ENCODE measurements at regions not wholly inside any gene's neighbourhood (a gene's known extent, or its start where the extent isn't known, plus 50 kb on each side); places are given as distances from the start of the nearest gene placed in this dataset.

DNA sequence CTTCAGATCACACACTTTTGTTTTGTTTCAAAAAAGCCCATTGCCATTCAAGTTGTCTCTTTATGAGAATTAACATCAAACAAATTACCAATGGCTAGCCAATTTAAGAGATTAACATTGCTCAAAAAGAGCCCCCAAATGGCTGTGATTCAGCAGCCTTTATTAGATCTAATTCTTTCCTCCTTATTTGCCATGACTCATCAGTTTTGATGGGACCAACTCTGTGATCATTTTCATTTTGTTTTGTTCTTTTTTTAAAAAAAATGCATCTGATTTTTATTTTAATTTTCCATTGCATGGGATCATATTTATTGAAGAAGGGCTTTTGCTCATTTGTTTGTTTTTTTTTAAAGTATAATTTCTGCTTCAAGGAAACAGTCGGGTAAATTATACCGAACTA lies 161.6 kb upstream of the FRMPD4 start:
- Histone ChIP-seq H3K27me3 (ENCODE audit: control insufficient read depth in 2 of 2, insufficient read depth in 2 of 2, low read length in 2 of 2) (peaks cover 0 to 2% of the 10 kb centered on the region in 2 donors), H3K9me3 (replicated peaks in 1 of 2; ENCODE audit: control insufficient read depth in 1 of 2, insufficient read depth in 1 of 2, low read length in 2 of 2) (no peaks in the 10 kb centered on the region), H3K4me1 (ENCODE audit: control insufficient read depth in 1 of 2, insufficient read depth in 2 of 2, low read length in 2 of 2) (no peaks in the 10 kb centered on the region), H3K79me2 (ENCODE audit: insufficient read depth, low read length) (no peaks in the 10 kb centered on the region), H2AFZ (ENCODE audit: insufficient read depth, low read depth, low read length, poor library complexity, severe bottlenecking) (no peak overlapping the region), H3K4me2 (replicated peaks; ENCODE audit: extremely low read depth, low read length, poor library complexity, severe bottlenecking) (no peak overlapping the region), H3K27ac (ENCODE audit: low read depth in 1 of 2, low read length in 2 of 2) (no peak overlapping the region), H3K36me3 (replicated peaks in 1 of 2; ENCODE audit: control insufficient read depth in 1 of 2, insufficient read depth in 2 of 2, low read length in 2 of 2) (no peaks in the 10 kb centered on the region), H3K9ac (ENCODE audit: insufficient read depth, low read length, poor library complexity, severe bottlenecking) (no peak overlapping the region), H4K20me1 (ENCODE audit: insufficient read depth, low read length) (no peaks in the 10 kb centered on the region), H3K4me3 (replicated peaks in 1 of 3; ENCODE audit: low read depth in 2 of 3, low read length in 3 of 3) (no peak overlapping the region)
- no peak overlapping the region for H3K4me3 Mint-ChIP-seq
- WGBS (ENCODE audit: insufficient coverage), result no CpG with 5 or more reads among the region's 2 CpGs
- no peaks in the 10 kb centered on the region for H3K4me1 Mint-ChIP-seq
- peaks cover 0 to 4% (median 0%) of the 10 kb centered on the region in 7 donors for H3K9me3 Mint-ChIP-seq
- intact Hi-C loops (cut with micrococcal nuclease), result no loop called here
- TF ChIP-seq, protein P1, sequence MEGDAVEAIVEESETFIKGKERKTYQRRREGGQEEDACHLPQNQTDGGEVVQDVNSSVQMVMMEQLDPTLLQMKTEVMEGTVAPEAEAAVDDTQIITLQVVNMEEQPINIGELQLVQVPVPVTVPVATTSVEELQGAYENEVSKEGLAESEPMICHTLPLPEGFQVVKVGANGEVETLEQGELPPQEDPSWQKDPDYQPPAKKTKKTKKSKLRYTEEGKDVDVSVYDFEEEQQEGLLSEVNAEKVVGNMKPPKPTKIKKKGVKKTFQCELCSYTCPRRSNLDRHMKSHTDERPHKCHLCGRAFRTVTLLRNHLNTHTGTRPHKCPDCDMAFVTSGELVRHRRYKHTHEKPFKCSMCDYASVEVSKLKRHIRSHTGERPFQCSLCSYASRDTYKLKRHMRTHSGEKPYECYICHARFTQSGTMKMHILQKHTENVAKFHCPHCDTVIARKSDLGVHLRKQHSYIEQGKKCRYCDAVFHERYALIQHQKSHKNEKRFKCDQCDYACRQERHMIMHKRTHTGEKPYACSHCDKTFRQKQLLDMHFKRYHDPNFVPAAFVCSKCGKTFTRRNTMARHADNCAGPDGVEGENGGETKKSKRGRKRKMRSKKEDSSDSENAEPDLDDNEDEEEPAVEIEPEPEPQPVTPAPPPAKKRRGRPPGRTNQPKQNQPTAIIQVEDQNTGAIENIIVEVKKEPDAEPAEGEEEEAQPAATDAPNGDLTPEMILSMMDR (IDR thresholded peaks at IDR 0.05), result no peak
- no peak for DNase-seq
- peaks cover 0 to 2% (median 0%) of the 10 kb centered on the region in 3 donors for H3K27me3 Mint-ChIP-seq (ENCODE audit: low read depth in 3 of 3)
- H3K27ac Mint-ChIP-seq, result no peak overlapping the region
- no peaks in the 10 kb centered on the region for H3K36me3 Mint-ChIP-seq

DNA sequence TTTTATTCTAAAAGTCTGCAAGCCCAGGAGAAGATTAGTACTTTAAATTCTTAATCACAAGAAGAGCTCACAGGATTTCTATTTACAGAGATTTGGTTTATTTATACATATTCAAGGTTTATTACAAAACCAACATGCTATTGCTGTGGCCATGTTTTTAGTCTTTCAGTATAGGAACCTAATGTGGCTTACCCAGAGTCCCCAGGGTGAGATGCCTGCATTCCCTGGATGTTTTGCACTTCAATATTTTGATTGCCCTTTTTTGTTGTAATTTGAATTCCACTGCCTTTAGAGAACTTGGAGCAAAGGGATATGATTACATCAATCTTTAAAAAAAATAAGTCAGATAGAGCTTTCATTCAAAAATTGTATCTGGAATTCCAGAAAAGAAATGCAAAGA lies 146.0 kb upstream of the FRMPD4 start:
- Histone ChIP-seq H3K4me2 (replicated peaks; ENCODE audit: extremely low read depth, low read length, poor library complexity, severe bottlenecking) (no peak overlapping the region), H2AFZ (ENCODE audit: insufficient read depth, low read depth, low read length, poor library complexity, severe bottlenecking) (no peak overlapping the region), H3K27ac (ENCODE audit: low read depth in 1 of 2, low read length in 2 of 2) (no peak overlapping the region), H3K9ac (ENCODE audit: insufficient read depth, low read length, poor library complexity, severe bottlenecking) (no peak overlapping the region), H4K20me1 (ENCODE audit: insufficient read depth, low read length) (no peaks in the 10 kb centered on the region), H3K79me2 (ENCODE audit: insufficient read depth, low read length) (no peaks in the 10 kb centered on the region), H3K9me3 (replicated peaks in 1 of 2; ENCODE audit: control insufficient read depth in 1 of 2, insufficient read depth in 1 of 2, low read length in 2 of 2) (no peaks in the 10 kb centered on the region), H3K4me3 (replicated peaks in 1 of 3; ENCODE audit: low read depth in 2 of 3, low read length in 3 of 3) (no peak overlapping the region), H3K36me3 (replicated peaks in 1 of 2; ENCODE audit: control insufficient read depth in 1 of 2, insufficient read depth in 2 of 2, low read length in 2 of 2) (no peaks in the 10 kb centered on the region), H3K4me1 (ENCODE audit: control insufficient read depth in 1 of 2, insufficient read depth in 2 of 2, low read length in 2 of 2) (no peaks in the 10 kb centered on the region), H3K27me3 (ENCODE audit: control insufficient read depth in 2 of 2, insufficient read depth in 2 of 2, low read length in 2 of 2) (no peaks in the 10 kb centered on the region)
- Mint-ChIP-seq H3K36me3 (no peaks in the 10 kb centered on the region), H3K27ac (no peak overlapping the region), H3K4me1 (no peaks in the 10 kb centered on the region), H3K9me3 (peaks cover 0 to under 1% (median 0%) of the 10 kb centered on the region in 7 donors), H3K27me3 (ENCODE audit: low read depth in 3 of 3) (no peaks in the 10 kb centered on the region), H3K4me3 (no peak overlapping the region)
- no peak for DNase-seq
- intact Hi-C loops (cut with micrococcal nuclease), result no loop called here
- TF ChIP-seq, protein P1 (IDR thresholded peaks at IDR 0.05), result no peak
